ENCODE measurements at regions not wholly inside any gene's neighbourhood (a gene's known extent, or its start where the extent isn't known, plus 50 kb on each side); places are given as distances from the start of the nearest gene placed in this dataset.

GRCh38 chr22:49197986-49198704 lies 629.5 kb downstream of the BRD1 start:
- H3K9me3 ChIP-seq (ENCODE audit: control extremely low read depth in 1 of 3, control insufficient read depth in 2 of 3, insufficient read depth in 1 of 3, low read length in 2 of 3) = peaks cover 0 to 8% (median 0%) of the 10 kb centered on the region in 3 donors
- intact Hi-C loops (cut with micrococcal nuclease) = no loop called here
- no peaks in the 10 kb centered on the region for H3K36me3 ChIP-seq (replicated peaks in 1 of 2; ENCODE audit: control extremely low read depth in 1 of 2, control insufficient read depth in 1 of 2, extremely low read depth in 1 of 2, insufficient read depth in 2 of 2, low read length in 1 of 2)
- H4K20me1 ChIP-seq (ENCODE audit: control insufficient read depth, insufficient read depth, low read length, poor library complexity, severe bottlenecking) = no peaks in the 10 kb centered on the region
- DNase-seq (no peak), ATAC-seq (ENCODE audit: low read depth) (no peak)
- H3K4me2 ChIP-seq (replicated peaks; ENCODE audit: low read depth, low read length, poor library complexity, severe bottlenecking) = no peak overlapping the region
- peaks cover 4% of the 10 kb centered on the region for H3K27me3 Mint-ChIP-seq
- H2AFZ ChIP-seq (ENCODE audit: insufficient read depth, low read depth, low read length, poor library complexity, severe bottlenecking) = no peak overlapping the region
- 73% methylated on average over 19 of the region's 20 CpGs for WGBS (ENCODE audit: insufficient coverage)
- H3K9me3 Mint-ChIP-seq (ENCODE audit: insufficient read depth) = no peaks in the 10 kb centered on the region
- no peaks in the 10 kb centered on the region for H3K79me2 ChIP-seq (ENCODE audit: control insufficient read depth, insufficient read depth, low read length)
- H3K4me3 ChIP-seq (ENCODE audit: control extremely low read depth in 1 of 5, extremely low read depth in 1 of 5, insufficient read depth in 1 of 5, low read depth in 2 of 5, low read length in 4 of 5) = no peak overlapping the region
- H3K27ac Mint-ChIP-seq = no peak overlapping the region
- no peaks in the 10 kb centered on the region for H3K4me1 Mint-ChIP-seq
- POLR2A ChIA-PET = no interaction called here
- no peak overlapping the region for H3K9ac ChIP-seq (ENCODE audit: low read length)
- H3K27ac ChIP-seq (ENCODE audit: low read length in 2 of 2) = no peak overlapping the region
- CTCF ChIA-PET = no interaction called here
- TF ChIP-seq EZH2 (IDR thresholded peaks at IDR 0.05; ENCODE audit: borderline replicate concordance, insufficient read depth, low read depth, low read length, poor library complexity, severe bottlenecking) = no peak
- no peak for TF ChIP-seq CTCF (IDR thresholded peaks at IDR 0.05)
- no peaks in the 10 kb centered on the region for H3K4me1 ChIP-seq (ENCODE audit: control insufficient read depth in 2 of 2, insufficient read depth in 2 of 2, low read length in 2 of 2)
- no peaks in the 10 kb centered on the region for H3K27me3 ChIP-seq (replicated peaks in 1 of 4; ENCODE audit: control extremely low read depth in 1 of 4, control insufficient read depth in 3 of 4, insufficient read depth in 4 of 4, low read length in 3 of 4)
- H3K4me3 Mint-ChIP-seq = no peak overlapping the region

GRCh38 chr22:49197505-49197904 lies 630.2 kb downstream of the BRD1 start:
- H3K4me3 Mint-ChIP-seq = no peak overlapping the region
- no peak overlapping the region for H3K4me2 ChIP-seq (replicated peaks; ENCODE audit: low read depth, low read length, poor library complexity, severe bottlenecking)
- 36% methylated on average over 14 of the region's 16 CpGs for WGBS (ENCODE audit: insufficient coverage)
- H2AFZ ChIP-seq (ENCODE audit: insufficient read depth, low read depth, low read length, poor library complexity, severe bottlenecking) = no peak overlapping the region
- H4K20me1 ChIP-seq (ENCODE audit: control insufficient read depth, insufficient read depth, low read length, poor library complexity, severe bottlenecking) = no peaks in the 10 kb centered on the region
- DNase-seq = no peak
- H3K9ac ChIP-seq (ENCODE audit: low read length) = no peak overlapping the region
- H3K79me2 ChIP-seq (ENCODE audit: control insufficient read depth, insufficient read depth, low read length) = no peaks in the 10 kb centered on the region
- no peaks in the 10 kb centered on the region for H3K4me1 Mint-ChIP-seq
- no peak overlapping the region for H3K4me3 ChIP-seq (ENCODE audit: control extremely low read depth in 1 of 5, extremely low read depth in 1 of 5, insufficient read depth in 1 of 5, low read depth in 2 of 5, low read length in 4 of 5)
- no peak overlapping the region for H3K27ac Mint-ChIP-seq
- peaks cover 4% of the 10 kb centered on the region for H3K27me3 Mint-ChIP-seq
- CTCF ChIA-PET = no interaction called here
- no peak for TF ChIP-seq EZH2 (IDR thresholded peaks at IDR 0.05; ENCODE audit: borderline replicate concordance, insufficient read depth, low read depth, low read length, poor library complexity, severe bottlenecking)
- no peak for TF ChIP-seq CTCF (IDR thresholded peaks at IDR 0.05)
- H3K36me3 ChIP-seq (replicated peaks in 1 of 2; ENCODE audit: control extremely low read depth in 1 of 2, control insufficient read depth in 1 of 2, extremely low read depth in 1 of 2, insufficient read depth in 2 of 2, low read length in 1 of 2) = no peaks in the 10 kb centered on the region
- no peaks in the 10 kb centered on the region for H3K27me3 ChIP-seq (replicated peaks in 1 of 4; ENCODE audit: control extremely low read depth in 1 of 4, control insufficient read depth in 3 of 4, insufficient read depth in 4 of 4, low read length in 3 of 4)
- intact Hi-C loops (cut with micrococcal nuclease) = no loop called here
- peaks cover 0 to 8% (median 0%) of the 10 kb centered on the region in 3 donors for H3K9me3 ChIP-seq (ENCODE audit: control extremely low read depth in 1 of 3, control insufficient read depth in 2 of 3, insufficient read depth in 1 of 3, low read length in 2 of 3)
- no peak overlapping the region for H3K27ac ChIP-seq (ENCODE audit: low read length in 2 of 2)
- H3K9me3 Mint-ChIP-seq (ENCODE audit: insufficient read depth) = no peaks in the 10 kb centered on the region
- ATAC-seq (ENCODE audit: low read depth) = no peak
- no peaks in the 10 kb centered on the region for H3K4me1 ChIP-seq (ENCODE audit: control insufficient read depth in 2 of 2, insufficient read depth in 2 of 2, low read length in 2 of 2)
- POLR2A ChIA-PET = no interaction called here
